GM12865 (cell line): ENCODE measurements at regions not wholly inside any gene's neighbourhood (a gene's known extent, or its start where the extent isn't known, plus 50 kb on each side); places are given as distances from the start of the nearest gene placed in this dataset.

Experiments used
- DNase-seq: peaks from one replicate; pipeline ENCODE4 v3.0.0; 2010; ENCODE audit warnings: low read depth
- H3K4me3 ChIP-seq: 2 replicates; pipeline ENCODE4 v1.5.1; 2011; ENCODE audit warnings: mild to moderate bottlenecking, low read depth, low read length, control low read depth
- CTCF ChIP-seq: IDR thresholded peaks from 2 replicates; pipeline ENCODE4 v1.5.1; 2011; ENCODE audit warnings: low read length, control low read depth, low read depth, inconsistent platforms; ENCODE audit not compliant: insufficient read depth; ENCODE audit errors: missing control alignments

DNA sequence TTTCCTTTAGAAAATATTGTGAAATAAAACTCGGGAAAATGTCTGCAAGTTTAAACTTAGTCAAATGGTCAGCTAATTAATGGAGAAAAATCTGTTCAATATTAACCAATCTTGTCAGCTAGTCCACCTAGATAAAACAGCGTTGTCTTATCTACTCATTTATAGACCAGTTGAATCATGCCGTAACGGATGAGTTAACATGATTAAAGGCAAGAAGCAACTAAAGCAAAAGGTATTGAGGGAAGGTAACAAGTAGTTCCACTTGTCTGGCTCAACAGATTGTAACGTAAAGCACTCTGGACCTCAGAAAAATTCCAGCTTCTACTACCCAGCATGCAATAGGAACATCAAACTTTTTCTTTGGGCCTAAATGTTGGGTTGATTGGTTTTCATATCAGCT, 958.2 kb downstream of the DIAPH3 start:
- no peak for TF ChIP-seq CTCF
- no peak for DNase-seq
- no peak overlapping the region for H3K4me3 ChIP-seq

DNA sequence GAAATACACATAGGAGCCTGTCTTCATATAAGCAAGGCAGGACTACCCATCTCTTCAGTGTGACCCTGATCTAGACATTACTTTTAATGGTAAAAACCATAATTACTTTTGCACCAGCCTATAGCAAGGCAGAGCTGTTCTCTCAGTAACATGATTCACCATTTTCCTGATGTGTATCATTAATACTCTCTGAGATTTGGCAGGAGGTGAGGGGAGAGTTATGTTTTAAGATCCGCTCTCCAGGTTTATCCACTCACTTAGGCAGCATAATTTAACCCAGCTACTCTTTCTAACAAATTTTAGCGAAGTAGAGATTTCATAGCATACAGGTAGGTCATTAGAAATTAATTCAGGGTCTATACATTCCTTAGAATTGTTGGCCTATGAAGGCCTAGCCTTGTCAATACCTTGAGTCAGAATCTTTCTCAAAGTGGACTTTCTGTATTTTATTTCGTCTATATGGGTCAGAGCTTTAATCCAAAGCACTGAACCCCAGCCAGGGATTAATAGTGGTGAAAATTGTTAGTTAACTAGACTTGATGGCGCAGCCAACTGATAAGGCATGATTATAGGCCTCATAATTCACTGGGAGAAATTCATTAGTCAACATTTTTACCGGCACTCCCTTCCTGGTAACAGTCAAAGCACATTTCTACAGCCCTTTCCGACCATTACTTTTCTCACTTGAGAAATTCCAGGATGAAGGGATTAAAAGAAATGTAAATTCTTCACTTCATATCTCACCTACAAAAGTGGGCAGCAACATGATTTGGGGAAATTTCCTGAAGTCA, 955.1 kb downstream of the DIAPH3 start:
- DNase-seq: no peak
- no peak overlapping the region for H3K4me3 ChIP-seq
- TF ChIP-seq CTCF: no peak

- TF ChIP-seq CTCF: no peak
- DNase-seq: no peak
These were observed 953.2 kb downstream of the DIAPH3 start for GRCh38 chr13:59210543-59210942.

DNA sequence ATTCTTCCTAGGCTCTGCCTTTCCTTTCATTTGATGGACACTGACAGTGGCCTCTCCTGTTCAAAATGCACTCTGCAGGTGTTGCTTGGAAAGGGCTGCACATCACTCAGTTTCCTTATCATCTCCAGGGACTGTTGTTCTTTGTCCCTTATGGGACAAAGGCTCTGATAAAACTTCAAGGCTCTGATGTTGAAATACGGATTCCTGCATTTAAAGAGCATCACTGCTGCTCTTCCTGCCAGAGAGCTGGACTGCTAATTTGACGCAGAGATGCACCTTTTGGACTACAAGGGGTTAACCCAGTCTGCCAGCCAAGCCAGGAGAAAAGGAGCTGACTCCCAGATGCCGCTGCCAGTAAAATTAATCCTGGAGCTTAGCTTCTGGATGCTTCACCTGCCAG, 952.1 kb downstream of the DIAPH3 start:
- DNase-seq: no peak
- no peak overlapping the region for H3K4me3 ChIP-seq
- no peak for TF ChIP-seq CTCF

More at GRCh38 chr13:59210543-59210942, 953.2 kb downstream of the DIAPH3 start:
- no peak overlapping the region for H3K4me3 ChIP-seq

- no peak for TF ChIP-seq CTCF
- no peak overlapping the region for H3K4me3 ChIP-seq
- no peak for DNase-seq
These were observed 934.3 kb downstream of the DIAPH3 start for GRCh38 chr13:59229401-59229800.

GRCh38 chr13:59229861-59230260, 933.9 kb downstream of the DIAPH3 start:
- no peak overlapping the region for H3K4me3 ChIP-seq
- no peak for DNase-seq
- TF ChIP-seq CTCF: no peak
